ENCODE measurements at regions not wholly inside any gene's neighbourhood (a gene's known extent, or its start where the extent isn't known, plus 50 kb on each side); places are given as distances from the start of the nearest gene placed in this dataset.

- TF ChIP-seq, protein P1, sequence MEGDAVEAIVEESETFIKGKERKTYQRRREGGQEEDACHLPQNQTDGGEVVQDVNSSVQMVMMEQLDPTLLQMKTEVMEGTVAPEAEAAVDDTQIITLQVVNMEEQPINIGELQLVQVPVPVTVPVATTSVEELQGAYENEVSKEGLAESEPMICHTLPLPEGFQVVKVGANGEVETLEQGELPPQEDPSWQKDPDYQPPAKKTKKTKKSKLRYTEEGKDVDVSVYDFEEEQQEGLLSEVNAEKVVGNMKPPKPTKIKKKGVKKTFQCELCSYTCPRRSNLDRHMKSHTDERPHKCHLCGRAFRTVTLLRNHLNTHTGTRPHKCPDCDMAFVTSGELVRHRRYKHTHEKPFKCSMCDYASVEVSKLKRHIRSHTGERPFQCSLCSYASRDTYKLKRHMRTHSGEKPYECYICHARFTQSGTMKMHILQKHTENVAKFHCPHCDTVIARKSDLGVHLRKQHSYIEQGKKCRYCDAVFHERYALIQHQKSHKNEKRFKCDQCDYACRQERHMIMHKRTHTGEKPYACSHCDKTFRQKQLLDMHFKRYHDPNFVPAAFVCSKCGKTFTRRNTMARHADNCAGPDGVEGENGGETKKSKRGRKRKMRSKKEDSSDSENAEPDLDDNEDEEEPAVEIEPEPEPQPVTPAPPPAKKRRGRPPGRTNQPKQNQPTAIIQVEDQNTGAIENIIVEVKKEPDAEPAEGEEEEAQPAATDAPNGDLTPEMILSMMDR (IDR thresholded peaks at IDR 0.05): no peak
- TF ChIP-seq IRF3 (IDR thresholded peaks at IDR 0.05; ENCODE audit: low read depth, low read length) (no peak), RFX5 (IDR thresholded peaks at IDR 0.05; ENCODE audit: low read length) (no peak), CHD2 (IDR thresholded peaks at IDR 0.05; ENCODE audit: low read length, partially characterized antibody) (no peak), TEAD4 (IDR thresholded peaks at IDR 0.05; ENCODE audit: borderline replicate concordance, insufficient read depth) (no peak), GABPA (IDR thresholded peaks at IDR 0.05; ENCODE audit: low read depth) (no peak), SMC3 (IDR thresholded peaks at IDR 0.05; ENCODE audit: low read depth, low read length) (no peak), EZH2phosphoT487 (IDR thresholded peaks at IDR 0.05; ENCODE audit: borderline replicate concordance, low read depth) (no peak), EP300 (IDR thresholded peaks at IDR 0.05; ENCODE audit: borderline replicate concordance in 1 of 2, low read depth in 1 of 2, low read length in 1 of 2) (no peak), RAD21 (IDR thresholded peaks at IDR 0.05; ENCODE audit: low read length) (no peak)
Measured at GRCh38 chr12:115057445-115057844, 373.5 kb upstream of the TBX3 start.

Measured in SK-N-SH (cell line).